ENCODE measurements at regions not wholly inside any gene's neighbourhood (a gene's known extent, or its start where the extent isn't known, plus 50 kb on each side); places are given as distances from the start of the nearest gene placed in this dataset.

GRCh38 chr7:43037531-43037930, 74.9 kb upstream of the HECW1 start:
- peaks cover 6% of the 10 kb centered on the region for H3F3A ChIP-seq (replicated peaks; ENCODE audit: insufficient read depth)
- no peaks in the 10 kb centered on the region for H3K36me3 ChIP-seq (replicated peaks in 1 of 2; ENCODE audit: control insufficient read depth in 1 of 2, insufficient read depth in 2 of 2, low read length in 1 of 2)
- H2AFZ ChIP-seq (ENCODE audit: low read depth), result no peak overlapping the region; the same call in 1 of the 2 replicates
- H3K9ac ChIP-seq, result no peak overlapping the region
- H3K9me3 ChIP-seq, result peaks cover 5% of the 10 kb centered on the region; the same call in 1 of the 2 replicates
- no peaks in the 10 kb centered on the region for H3K9me2 ChIP-seq
- 0 out of 4 replicates have a peak overlapping the region, but pooled peaks of 1 of the 2 experiments have one; percentile 25 for H3K27ac ChIP-seq (ENCODE audit: low read depth in 2 of 2, low read length in 1 of 2)
- no peak for TF ChIP-seq RAD21 (IDR thresholded peaks at IDR 0.05; ENCODE audit: low read length)
- no peak for TF ChIP-seq USF2 (IDR thresholded peaks at IDR 0.05; ENCODE audit: borderline replicate concordance, low read depth, low read length)
- TF ChIP-seq RXRA (IDR thresholded peaks at IDR 0.05; ENCODE audit: borderline replicate concordance, low read depth), result no peak
- TF ChIP-seq MEF2A (IDR thresholded peaks at IDR 0.05; ENCODE audit: borderline replicate concordance, low read depth), result no peak
- TF ChIP-seq MXI1 (IDR thresholded peaks at IDR 0.05; ENCODE audit: low read depth, low read length), result no peak
- no peak for TF ChIP-seq RCOR1 (IDR thresholded peaks at IDR 0.05; ENCODE audit: low read length)
- no peak for TF ChIP-seq NFIC (IDR thresholded peaks at IDR 0.05; ENCODE audit: borderline replicate concordance)
- TF ChIP-seq TEAD4 (IDR thresholded peaks at IDR 0.05; ENCODE audit: borderline replicate concordance, insufficient read depth), result no peak
- no peak for TF ChIP-seq EP300 (IDR thresholded peaks at IDR 0.05; ENCODE audit: borderline replicate concordance in 1 of 2, low read depth in 1 of 2, low read length in 1 of 2)
- no peak for TF ChIP-seq RFX5 (IDR thresholded peaks at IDR 0.05; ENCODE audit: low read length)
- TF ChIP-seq USF1 (IDR thresholded peaks at IDR 0.05; ENCODE audit: borderline replicate concordance, low read depth), result no peak
- TF ChIP-seq GATA2 (CRISPR knock-in tag; IDR thresholded peaks at IDR 0.05), result no peak
- H3K27me3 ChIP-seq (ENCODE audit: insufficient read depth), result no peaks in the 10 kb centered on the region
- no peak overlapping the region for H3K4me3 ChIP-seq (ENCODE audit: low read depth in 2 of 2, low read length in 1 of 2)
- 13% methylated on average over 4 of the region's 4 CpGs for WGBS (ENCODE audit: low lambda C conversion rate)
- CTCF ChIA-PET, result interaction anchor here (0.8 to 1.7 kb wide), 4 partner anchors 10 to 96 kb away, joined by 3 to 6 read pairs (median 4); no protein-coding TSS in a partner anchor
- H3K4me2 ChIP-seq, result no peak overlapping the region
- no peaks in the 10 kb centered on the region for H4K20me1 ChIP-seq (ENCODE audit: insufficient read depth)
- H3K4me1 ChIP-seq (ENCODE audit: control insufficient read depth in 1 of 2, insufficient read depth in 2 of 2, low read depth in 1 of 2, low read length in 1 of 2), result peaks cover 0 to 10% of the 10 kb centered on the region in 2 experiments; a peak in 1 of 4 replicates
- no peaks in the 10 kb centered on the region for H3K79me2 ChIP-seq (ENCODE audit: insufficient read depth)
- POLR2A ChIA-PET, result no interaction called here
- no peak for DNase-seq

GRCh38 chr7:43038254-43038653, 74.2 kb upstream of the HECW1 start:
- Histone ChIP-seq H3K27ac (ENCODE audit: low read depth in 2 of 2, low read length in 1 of 2) (peak overlapping the region in 1 of 2 experiments; percentile 44; a peak in 2 of 4 replicates), H3K9ac (no peak overlapping the region), H2AFZ (ENCODE audit: low read depth) (peak overlapping the region; percentile 17; the same call in 1 of the 2 replicates), H3K4me1 (ENCODE audit: control insufficient read depth in 1 of 2, insufficient read depth in 2 of 2, low read depth in 1 of 2, low read length in 1 of 2) (peaks cover 0 to 10% of the 10 kb centered on the region in 2 experiments; a peak in 1 of 4 replicates), H3K4me3 (ENCODE audit: low read depth in 2 of 2, low read length in 1 of 2) (no peak overlapping the region), H3K79me2 (ENCODE audit: insufficient read depth) (no peaks in the 10 kb centered on the region), H4K20me1 (ENCODE audit: insufficient read depth) (no peaks in the 10 kb centered on the region), H3K36me3 (replicated peaks in 1 of 2; ENCODE audit: control insufficient read depth in 1 of 2, insufficient read depth in 2 of 2, low read length in 1 of 2) (no peaks in the 10 kb centered on the region), H3K9me3 (peaks cover 5% of the 10 kb centered on the region; the same call in 1 of the 2 replicates), H3F3A (replicated peaks; ENCODE audit: insufficient read depth) (peaks cover 6% of the 10 kb centered on the region), H3K4me2 (peak overlapping the region; percentile 46; the same call in 1 of the 2 replicates), H3K9me2 (no peaks in the 10 kb centered on the region), H3K27me3 (ENCODE audit: insufficient read depth) (no peaks in the 10 kb centered on the region)
- ChIA-PET POLR2A (no interaction called here), CTCF (interaction anchor here (1.7 kb wide), 1 partner anchor 70 kb away, joined by 6 read pairs; no protein-coding TSS in a partner anchor)
- 10% methylated on average over 3 of the region's 3 CpGs for WGBS (ENCODE audit: low lambda C conversion rate)
- no peak for DNase-seq
- no peak; the same call in 1 of the 2 replicates for TF ChIP-seq POLR2AphosphoS5 (IDR thresholded peaks at IDR 0.05; ENCODE audit: low read depth, low read length)
- TF ChIP-seq YY1 (IDR thresholded peaks at IDR 0.05; ENCODE audit: low read depth), result no peak
- TF ChIP-seq, protein P1, sequence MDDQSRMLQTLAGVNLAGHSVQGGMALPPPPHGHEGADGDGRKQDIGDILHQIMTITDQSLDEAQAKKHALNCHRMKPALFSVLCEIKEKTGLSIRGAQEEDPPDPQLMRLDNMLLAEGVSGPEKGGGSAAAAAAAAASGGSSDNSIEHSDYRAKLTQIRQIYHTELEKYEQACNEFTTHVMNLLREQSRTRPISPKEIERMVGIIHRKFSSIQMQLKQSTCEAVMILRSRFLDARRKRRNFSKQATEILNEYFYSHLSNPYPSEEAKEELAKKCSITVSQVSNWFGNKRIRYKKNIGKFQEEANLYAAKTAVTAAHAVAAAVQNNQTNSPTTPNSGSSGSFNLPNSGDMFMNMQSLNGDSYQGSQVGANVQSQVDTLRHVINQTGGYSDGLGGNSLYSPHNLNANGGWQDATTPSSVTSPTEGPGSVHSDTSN (IDR thresholded peaks at IDR 0.05), result peak; percentile 39; the same call in 1 of the 2 replicates
- TF ChIP-seq CHD2 (IDR thresholded peaks at IDR 0.05; ENCODE audit: low read length, partially characterized antibody), result no peak
- peak; percentile 80 for TF ChIP-seq FOSL2 (IDR thresholded peaks at IDR 0.05; ENCODE audit: borderline replicate concordance, low read depth)
- TF ChIP-seq SMC3 (IDR thresholded peaks at IDR 0.05; ENCODE audit: low read depth, low read length), result no peak
- peak; percentile 55; the same call in 1 of the 2 replicates for TF ChIP-seq JUND (IDR thresholded peaks at IDR 0.05)
- TF ChIP-seq TAF1 (IDR thresholded peaks at IDR 0.05; ENCODE audit: borderline replicate concordance, low read depth, low read length), result no peak
- TF ChIP-seq RCOR1 (IDR thresholded peaks at IDR 0.05; ENCODE audit: low read length), result no peak
- no peak for TF ChIP-seq GABPA (IDR thresholded peaks at IDR 0.05; ENCODE audit: low read depth)
- no peak for TF ChIP-seq ELF1 (IDR thresholded peaks at IDR 0.05)
- TF ChIP-seq MXI1 (IDR thresholded peaks at IDR 0.05; ENCODE audit: low read depth, low read length), result no peak
- no peak for TF ChIP-seq CTCF (IDR thresholded peaks at IDR 0.05)
- TF ChIP-seq, protein P2, sequence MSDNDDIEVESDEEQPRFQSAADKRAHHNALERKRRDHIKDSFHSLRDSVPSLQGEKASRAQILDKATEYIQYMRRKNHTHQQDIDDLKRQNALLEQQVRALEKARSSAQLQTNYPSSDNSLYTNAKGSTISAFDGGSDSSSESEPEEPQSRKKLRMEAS (IDR thresholded peaks at IDR 0.05; ENCODE audit: low read depth), result peak; percentile 83
- no peak for TF ChIP-seq USF2 (IDR thresholded peaks at IDR 0.05; ENCODE audit: borderline replicate concordance, low read depth, low read length)
